ENCODE measurements at regions not wholly inside any gene's neighbourhood (a gene's known extent, or its start where the extent isn't known, plus 50 kb on each side); places are given as distances from the start of the nearest gene placed in this dataset.

DNA sequence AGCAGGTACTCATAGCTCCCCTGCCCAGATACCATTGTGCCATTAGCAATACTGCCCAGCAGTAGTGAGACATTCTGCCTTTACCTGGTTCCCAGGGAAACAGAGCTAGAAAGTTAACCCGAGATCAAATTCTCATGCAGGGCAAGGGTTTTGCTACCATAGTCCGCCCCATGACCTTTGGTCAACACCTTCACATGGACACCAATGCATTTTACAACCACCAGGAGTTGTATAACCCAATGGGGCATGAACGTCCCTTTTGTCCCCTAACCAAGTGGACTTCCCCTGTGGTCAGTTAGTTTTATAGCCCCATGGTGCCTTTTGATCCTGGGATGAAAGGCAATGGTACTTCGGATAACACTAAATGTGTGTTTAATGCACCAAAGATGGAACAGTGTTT is 151.7 kb upstream of the IQSEC1 start:
- TF ChIP-seq, protein P1, sequence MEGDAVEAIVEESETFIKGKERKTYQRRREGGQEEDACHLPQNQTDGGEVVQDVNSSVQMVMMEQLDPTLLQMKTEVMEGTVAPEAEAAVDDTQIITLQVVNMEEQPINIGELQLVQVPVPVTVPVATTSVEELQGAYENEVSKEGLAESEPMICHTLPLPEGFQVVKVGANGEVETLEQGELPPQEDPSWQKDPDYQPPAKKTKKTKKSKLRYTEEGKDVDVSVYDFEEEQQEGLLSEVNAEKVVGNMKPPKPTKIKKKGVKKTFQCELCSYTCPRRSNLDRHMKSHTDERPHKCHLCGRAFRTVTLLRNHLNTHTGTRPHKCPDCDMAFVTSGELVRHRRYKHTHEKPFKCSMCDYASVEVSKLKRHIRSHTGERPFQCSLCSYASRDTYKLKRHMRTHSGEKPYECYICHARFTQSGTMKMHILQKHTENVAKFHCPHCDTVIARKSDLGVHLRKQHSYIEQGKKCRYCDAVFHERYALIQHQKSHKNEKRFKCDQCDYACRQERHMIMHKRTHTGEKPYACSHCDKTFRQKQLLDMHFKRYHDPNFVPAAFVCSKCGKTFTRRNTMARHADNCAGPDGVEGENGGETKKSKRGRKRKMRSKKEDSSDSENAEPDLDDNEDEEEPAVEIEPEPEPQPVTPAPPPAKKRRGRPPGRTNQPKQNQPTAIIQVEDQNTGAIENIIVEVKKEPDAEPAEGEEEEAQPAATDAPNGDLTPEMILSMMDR (conservative IDR thresholded peaks at IDR 0.05; ENCODE audit: low read length), result no peak
- no peak for DNase-seq (ENCODE audit: low read depth)
- no peak overlapping the region for H3K4me3 ChIP-seq (ENCODE audit: low read length)

DNA sequence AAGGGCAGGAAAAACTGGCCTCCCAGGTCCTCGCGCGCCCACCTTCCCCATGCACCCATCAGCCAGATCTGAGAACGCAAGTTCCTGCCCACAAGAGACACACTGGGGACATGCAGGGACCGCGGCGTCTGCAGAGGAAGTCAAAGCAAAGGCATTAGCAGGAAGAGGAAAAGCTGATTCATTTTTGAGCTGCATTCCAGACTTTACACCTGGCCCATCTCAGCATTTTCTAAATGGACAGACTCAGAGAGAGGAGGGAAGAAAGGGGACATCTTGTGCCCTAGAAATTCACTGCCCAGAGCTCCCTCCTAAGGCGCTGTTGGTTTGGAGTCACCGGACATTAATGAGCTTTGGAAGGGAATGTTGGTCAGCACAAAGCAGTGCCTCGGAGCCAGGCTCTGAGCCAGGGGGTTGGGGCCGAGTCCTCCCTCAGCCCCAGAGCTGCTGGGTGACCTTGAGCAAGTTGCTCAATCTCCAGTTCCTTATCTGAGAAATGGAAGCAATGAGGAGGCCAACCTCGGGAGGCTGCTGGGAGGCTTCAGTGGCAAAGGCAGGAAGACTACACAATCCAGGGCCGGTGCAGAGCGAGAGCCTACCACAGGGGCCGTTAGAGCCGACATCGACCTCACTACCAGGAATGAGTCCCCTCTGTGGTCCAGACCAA is 150.5 kb upstream of the IQSEC1 start:
- TF ChIP-seq, protein P1 (conservative IDR thresholded peaks at IDR 0.05; ENCODE audit: low read length), result no peak
- DNase-seq (ENCODE audit: low read depth), result no peak
- H3K4me3 ChIP-seq (ENCODE audit: low read length), result no peak overlapping the region

DNA sequence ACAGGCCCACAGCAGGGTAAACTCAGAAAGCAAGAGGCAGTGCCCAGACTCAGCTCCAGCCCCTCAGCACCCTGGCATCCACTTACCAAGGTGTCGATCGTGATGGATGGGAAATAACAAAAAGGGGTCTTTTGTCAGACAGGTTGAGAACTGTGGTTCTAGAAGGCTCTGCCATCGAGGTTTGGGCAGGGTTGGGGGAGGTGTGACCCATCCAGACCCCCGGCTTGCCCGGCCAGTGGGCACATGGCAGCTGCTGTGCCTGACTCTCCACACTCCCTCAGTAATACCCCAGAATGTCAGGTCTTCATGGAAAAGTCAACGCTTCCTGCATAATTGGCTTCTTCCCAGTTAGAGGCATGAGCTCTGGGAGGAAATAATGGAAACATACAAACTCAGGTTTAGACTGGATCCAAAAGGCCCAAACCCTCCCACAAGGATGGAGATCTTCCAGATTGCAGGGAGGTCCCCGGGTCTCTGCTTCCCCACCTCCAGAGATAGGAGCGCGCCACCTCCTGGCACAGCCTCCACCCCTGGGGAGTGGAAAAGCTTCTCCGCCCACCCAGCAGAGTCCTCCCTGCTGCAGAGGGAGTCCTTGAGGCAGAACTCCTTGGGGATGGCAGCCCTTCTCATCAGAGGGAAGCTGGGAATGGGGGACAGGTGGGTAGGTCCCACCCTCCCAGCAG is 149.8 kb upstream of the IQSEC1 start:
- TF ChIP-seq, protein P1 (conservative IDR thresholded peaks at IDR 0.05; ENCODE audit: low read length), result no peak
- no peak overlapping the region for H3K4me3 ChIP-seq (ENCODE audit: low read length)
- DNase-seq (ENCODE audit: low read depth), result no peak

DNA sequence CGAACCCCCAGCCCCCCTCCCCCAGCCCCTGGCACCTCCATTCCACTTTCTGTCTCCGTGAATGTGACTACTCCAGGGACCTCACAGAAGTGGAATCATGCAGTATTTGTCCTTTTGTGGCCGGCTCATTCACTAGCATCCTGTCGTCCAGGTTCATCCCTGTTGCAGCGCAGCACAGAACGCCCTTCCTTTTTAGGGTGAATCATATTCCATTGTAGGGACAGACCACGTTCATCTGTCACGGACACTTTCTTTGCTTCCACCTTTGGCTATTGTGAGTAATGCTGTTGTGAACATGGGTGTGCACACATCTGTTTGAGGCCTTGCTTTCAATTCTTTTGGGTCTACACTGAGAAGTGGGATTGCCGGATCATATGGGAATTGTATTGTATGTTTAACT is 148.9 kb upstream of the IQSEC1 start:
- TF ChIP-seq, protein P1 (conservative IDR thresholded peaks at IDR 0.05; ENCODE audit: low read length), result no peak
- DNase-seq (ENCODE audit: low read depth), result no peak
- H3K4me3 ChIP-seq (ENCODE audit: low read length), result no peak overlapping the region

DNA sequence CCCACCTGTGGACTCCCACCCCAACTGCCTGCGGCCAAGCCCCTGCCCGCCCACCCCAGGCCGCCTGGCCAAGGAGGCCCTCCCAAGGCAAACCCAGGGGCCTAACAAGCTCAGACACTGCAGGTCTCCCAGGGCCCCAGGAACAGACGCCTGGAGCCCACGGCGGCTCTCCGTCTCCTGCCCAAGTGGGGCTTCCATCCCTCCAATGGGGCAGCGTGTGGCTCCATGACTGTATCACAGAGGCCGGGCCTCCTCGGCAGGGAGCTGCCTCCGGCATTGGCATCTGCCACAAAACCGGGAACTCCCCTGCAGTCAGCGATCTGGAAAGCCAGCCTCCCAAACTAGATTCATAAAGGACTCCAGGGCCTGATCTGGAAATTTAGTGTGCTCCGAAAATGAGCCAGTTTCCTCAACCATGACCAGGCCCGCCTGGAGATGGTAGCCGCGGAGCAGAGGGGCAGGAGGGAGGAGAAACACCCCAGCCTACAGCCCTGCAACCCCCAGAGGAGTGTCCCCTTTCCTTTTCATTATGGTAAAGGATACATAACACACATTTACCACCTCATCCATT is 148.3 kb upstream of the IQSEC1 start:
- DNase-seq (ENCODE audit: low read depth), result no peak
- TF ChIP-seq, protein P1 (conservative IDR thresholded peaks at IDR 0.05; ENCODE audit: low read length), result no peak
- H3K4me3 ChIP-seq (ENCODE audit: low read length), result no peak overlapping the region

DNA sequence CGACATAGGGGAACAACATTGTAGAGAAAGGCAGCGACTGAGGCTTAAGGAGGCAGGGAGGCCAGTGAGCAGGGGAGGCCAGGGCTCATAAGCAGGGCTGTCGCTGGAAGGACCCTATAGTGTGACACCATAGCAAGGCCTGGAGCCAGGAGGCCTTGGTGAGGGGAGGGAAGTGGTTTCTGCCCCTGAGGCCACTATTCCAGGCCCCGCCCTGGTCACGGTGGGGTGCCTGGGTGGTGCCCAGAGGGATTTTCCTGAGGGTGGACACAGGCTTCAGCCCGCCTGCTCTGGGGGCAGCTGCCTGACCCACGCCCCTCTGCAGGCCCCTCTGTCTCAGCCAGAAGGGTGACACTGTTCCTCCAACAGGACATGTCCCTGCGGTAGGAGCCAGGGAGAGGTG is 147.8 kb upstream of the IQSEC1 start:
- TF ChIP-seq, protein P1 (conservative IDR thresholded peaks at IDR 0.05; ENCODE audit: low read length), result no peak
- no peak overlapping the region for H3K4me3 ChIP-seq (ENCODE audit: low read length)
- no peak for DNase-seq (ENCODE audit: low read depth)

DNA sequence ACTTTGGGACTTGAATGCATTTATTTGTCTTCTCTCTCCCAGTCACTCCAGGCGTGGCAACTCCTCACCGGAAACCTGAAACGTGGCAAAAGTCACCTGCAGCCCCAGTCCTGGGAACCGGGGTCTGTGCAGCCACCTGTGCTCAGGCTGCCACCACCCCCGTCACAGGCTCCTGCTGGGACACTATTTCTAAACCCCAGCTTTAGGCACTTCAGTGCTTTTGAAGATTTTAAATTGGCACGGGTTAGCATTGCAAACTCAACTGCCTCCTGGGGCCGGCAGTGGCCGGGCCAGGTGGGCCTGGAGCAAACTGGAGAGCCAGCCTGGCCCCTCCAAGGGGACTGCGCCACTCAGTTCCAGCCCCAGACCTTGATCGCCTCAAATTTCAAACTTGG is 146.7 kb upstream of the IQSEC1 start:
- no peak for DNase-seq (ENCODE audit: low read depth)
- TF ChIP-seq, protein P1 (conservative IDR thresholded peaks at IDR 0.05; ENCODE audit: low read length), result no peak
- H3K4me3 ChIP-seq (ENCODE audit: low read length), result no peak overlapping the region

All from AG10803 (cell line).